ENCODE measurements at regions not wholly inside any gene's neighbourhood (a gene's known extent, or its start where the extent isn't known, plus 50 kb on each side); places are given as distances from the start of the nearest gene placed in this dataset.

- no peaks in the 10 kb centered on the region for H3K9me3 ChIP-seq
- H3K27ac ChIP-seq: no peak overlapping the region
- peaks cover 0 to 4% (median 0%) of the 10 kb centered on the region in 4 donors for H3K4me1 ChIP-seq
- H3K4me3 ChIP-seq: no peak overlapping the region
- DNase-seq (no peak), ATAC-seq (ENCODE audit: low FRiP score in 2 of 2) (no peak)
- 53 to 68% methylated on average over 1 of the region's 1 CpG for WGBS, 2 donors
- TF ChIP-seq EP300 (IDR thresholded peaks at IDR 0.05): no peak
- no peak for TF ChIP-seq POLR2A (IDR thresholded peaks at IDR 0.05)
- TF ChIP-seq, protein P1, sequence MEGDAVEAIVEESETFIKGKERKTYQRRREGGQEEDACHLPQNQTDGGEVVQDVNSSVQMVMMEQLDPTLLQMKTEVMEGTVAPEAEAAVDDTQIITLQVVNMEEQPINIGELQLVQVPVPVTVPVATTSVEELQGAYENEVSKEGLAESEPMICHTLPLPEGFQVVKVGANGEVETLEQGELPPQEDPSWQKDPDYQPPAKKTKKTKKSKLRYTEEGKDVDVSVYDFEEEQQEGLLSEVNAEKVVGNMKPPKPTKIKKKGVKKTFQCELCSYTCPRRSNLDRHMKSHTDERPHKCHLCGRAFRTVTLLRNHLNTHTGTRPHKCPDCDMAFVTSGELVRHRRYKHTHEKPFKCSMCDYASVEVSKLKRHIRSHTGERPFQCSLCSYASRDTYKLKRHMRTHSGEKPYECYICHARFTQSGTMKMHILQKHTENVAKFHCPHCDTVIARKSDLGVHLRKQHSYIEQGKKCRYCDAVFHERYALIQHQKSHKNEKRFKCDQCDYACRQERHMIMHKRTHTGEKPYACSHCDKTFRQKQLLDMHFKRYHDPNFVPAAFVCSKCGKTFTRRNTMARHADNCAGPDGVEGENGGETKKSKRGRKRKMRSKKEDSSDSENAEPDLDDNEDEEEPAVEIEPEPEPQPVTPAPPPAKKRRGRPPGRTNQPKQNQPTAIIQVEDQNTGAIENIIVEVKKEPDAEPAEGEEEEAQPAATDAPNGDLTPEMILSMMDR (IDR thresholded peaks at IDR 0.05): no peak
- TF ChIP-seq POLR2AphosphoS5 (IDR thresholded peaks at IDR 0.05): no peak
- H3K27me3 ChIP-seq: no peaks in the 10 kb centered on the region
- no peaks in the 10 kb centered on the region for H3K36me3 ChIP-seq
Observed at GRCh38 chr6:109224994-109225393, 129.7 kb downstream of the CEP57L1 start.

DNA sequence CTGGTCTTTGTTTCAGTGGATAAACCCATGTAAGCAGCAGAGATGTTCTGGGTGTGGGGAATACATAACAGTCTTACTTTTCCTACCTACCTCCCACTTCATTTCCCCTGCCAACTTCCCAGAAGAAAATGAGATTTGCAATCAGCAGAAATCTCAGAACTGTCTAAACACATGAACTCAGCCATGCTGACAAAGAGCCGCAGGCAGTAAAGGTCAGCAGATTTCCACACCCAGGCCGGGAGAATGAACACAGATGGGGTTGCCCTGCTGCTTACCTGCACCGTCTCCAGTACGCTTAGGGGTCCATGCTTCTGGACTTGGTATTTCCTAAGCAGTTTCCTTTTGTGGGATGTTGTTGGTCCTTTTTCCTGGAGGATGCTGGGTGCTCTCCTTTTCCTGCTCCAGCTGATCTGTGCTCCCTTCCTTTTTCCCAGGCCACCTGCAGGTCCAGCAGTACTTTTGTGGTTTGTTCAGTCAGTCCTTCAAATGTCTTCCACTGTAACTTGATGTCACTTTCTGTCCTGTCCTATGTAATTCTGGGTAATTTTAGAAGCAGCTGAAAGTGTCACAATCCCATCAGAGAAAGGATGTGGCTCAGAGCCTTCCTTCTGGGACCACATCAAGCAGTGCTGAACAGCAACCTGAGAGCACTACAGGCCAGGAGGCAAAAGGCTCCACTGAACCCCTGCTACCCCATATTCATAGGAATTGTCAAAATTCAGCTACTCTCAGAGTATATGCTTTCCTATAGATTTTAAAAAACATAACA is 129.0 kb downstream of the CEP57L1 start:
- no peak for DNase-seq
- Histone ChIP-seq H3K27ac (no peak overlapping the region), H3K4me1 (no peaks in the 10 kb centered on the region), H3K4me3 (no peak overlapping the region), H3K27me3 (no peaks in the 10 kb centered on the region), H3K36me3 (no peaks in the 10 kb centered on the region), H3K9me3 (no peaks in the 10 kb centered on the region)
- TF ChIP-seq POLR2A (IDR thresholded peaks at IDR 0.05) (no peak), EP300 (IDR thresholded peaks at IDR 0.05) (no peak), POLR2AphosphoS5 (IDR thresholded peaks at IDR 0.05) (no peak)
- TF ChIP-seq, protein P1 (IDR thresholded peaks at IDR 0.05): no peak
- 60 to 79% methylated on average over 4 of the region's 4 CpGs for WGBS, 2 donors
- no peak for ATAC-seq (ENCODE audit: low FRiP score in 2 of 2)

GRCh38 chr6:109222848-109223247 is 127.5 kb downstream of the CEP57L1 start:
- no peaks in the 10 kb centered on the region for H3K27me3 ChIP-seq
- no peak overlapping the region for H3K4me3 ChIP-seq
- DNase-seq (no peak), ATAC-seq (ENCODE audit: low FRiP score in 2 of 2) (no peak)
- WGBS, 2 donors: 95% methylated on average over 3 of the region's 3 CpGs
- TF ChIP-seq, protein P1 (IDR thresholded peaks at IDR 0.05): no peak
- no peaks in the 10 kb centered on the region for H3K9me3 ChIP-seq
- H3K36me3 ChIP-seq: no peaks in the 10 kb centered on the region
- H3K4me1 ChIP-seq: no peaks in the 10 kb centered on the region
- no peak overlapping the region for H3K27ac ChIP-seq

- Histone ChIP-seq H3K9me3 (no peaks in the 10 kb centered on the region), H3K36me3 (no peaks in the 10 kb centered on the region), H3K4me1 (no peaks in the 10 kb centered on the region), H3K27me3 (no peaks in the 10 kb centered on the region), H3K27ac (no peak overlapping the region), H3K4me3 (no peak overlapping the region)
- no peak for DNase-seq
- no peak for ATAC-seq (ENCODE audit: low FRiP score in 2 of 2)
- TF ChIP-seq POLR2AphosphoS5 (IDR thresholded peaks at IDR 0.05) (no peak), EP300 (IDR thresholded peaks at IDR 0.05) (no peak), POLR2A (IDR thresholded peaks at IDR 0.05) (no peak)
- TF ChIP-seq, protein P1 (IDR thresholded peaks at IDR 0.05): no peak
- 72 to 76% methylated on average over 1 of the region's 1 CpG for WGBS, 2 donors
Observed at GRCh38 chr6:109221543-109222195, 126.4 kb downstream of the CEP57L1 start.

Small RNA genes lying in the stretch of these regions (small RNA-seq; reads per million reads assigned to genes)
- 0 reads per million in 4 donors for gene AL359711.1
- 0 reads per million in 4 donors for gene RNY3P11
